Neural cell (in vitro differentiated cells): ENCODE measurements at regions not wholly inside any gene's neighbourhood (a gene's known extent, or its start where the extent isn't known, plus 50 kb on each side); places are given as distances from the start of the nearest gene placed in this dataset.

Experiments
- H2AFZ ChIP-seq: fragments of 200-600, 300-800 bp; sonication (generic), shearing (Covaris generic); 2 replicates; pipeline ENCODE4 v1.6.0; 2014; ENCODE audit warnings: low read depth, mild to moderate bottlenecking, antibody characterized with exemption, low read length, moderate library complexity
- H3F3A ChIP-seq: fragments of 200-600 bp; shearing (Covaris generic); 2 replicates; pipeline ENCODE4 v1.6.1; 2016; ENCODE audit warnings: mild to moderate bottlenecking, moderate library complexity, mixed read lengths, antibody characterized with exemption, low read length; ENCODE audit not compliant: insufficient read depth, poor library complexity, severe bottlenecking
- H3K27ac ChIP-seq: fragments of 200-600, 300-800 bp; sonication (generic), shearing (Covaris generic); 2 replicates; pipeline ENCODE4 v1.5.1; 2014; ENCODE audit warnings: mild to moderate bottlenecking, low read length, moderate library complexity
- H3K27me3 ChIP-seq: fragments of 300-800, 200-600 bp; sonication (generic), shearing (Covaris generic); 2 replicates; pipeline ENCODE4 v1.6.0; 2014; ENCODE audit warnings: mild to moderate bottlenecking, low read depth, low read length, moderate library complexity; ENCODE audit not compliant: insufficient read depth
- H3K36me3 ChIP-seq: fragments of 300-800, 200-600 bp; sonication (generic), shearing (Covaris generic); 2 replicates; pipeline ENCODE4 v1.5.1; 2014; ENCODE audit warnings: mild to moderate bottlenecking, antibody characterized with exemption, low read length, moderate library complexity; ENCODE audit not compliant: insufficient read depth
- H3K4me2 ChIP-seq: fragments of 300-800, 200-600 bp; sonication (generic), shearing (Covaris generic); 2 replicates; pipeline ENCODE4 v1.6.0; 2014; ENCODE audit warnings: mild to moderate bottlenecking, low read length
- H3K4me3 ChIP-seq: fragments of 300-800, 200-600 bp; sonication (generic), shearing (Covaris generic); 2 replicates; pipeline ENCODE4 v1.5.1; 2014; ENCODE audit warnings: mild to moderate bottlenecking, low read length, moderate library complexity
- H3K79me2 ChIP-seq: fragments of 200-600 bp; shearing (Covaris generic); replicated peaks from 2 replicates; pipeline ENCODE4 v1.6.0; 2014; ENCODE audit warnings: mild to moderate bottlenecking, low read length, moderate library complexity; ENCODE audit not compliant: insufficient read depth
- H3K9ac ChIP-seq: fragments of 300-800, 200-600 bp; sonication (generic), shearing (Covaris generic); 2 replicates; pipeline ENCODE4 v1.6.1; 2016; ENCODE audit warnings: mild to moderate bottlenecking, low read length, mixed read lengths
- H3K9me2 ChIP-seq: fragments of 200-600 bp; shearing (Covaris generic); 2 replicates; pipeline ENCODE4 v1.6.1; 2016; ENCODE audit warnings: mild to moderate bottlenecking, low read length, mixed read lengths; ENCODE audit not compliant: insufficient read depth
- H3K9me3 ChIP-seq: fragments of 200-600, 300-800 bp; sonication (generic), shearing (Covaris generic); 2 replicates; pipeline ENCODE4 v1.6.1; 2016; ENCODE audit warnings: mild to moderate bottlenecking, mixed run types, low read length, moderate library complexity, mixed read lengths
- H4K20me1 ChIP-seq: fragments of 200-600 bp; shearing (Covaris generic); 2 replicates; pipeline ENCODE4 v1.6.1; 2016; ENCODE audit warnings: mild to moderate bottlenecking, mixed run types; ENCODE audit not compliant: insufficient read depth
- CTCF ChIP-seq: fragments of 450-650 bp; IDR thresholded peaks from 2 replicates; pipeline ENCODE4 v1.5.1; 2014; ENCODE audit warnings: antibody characterized with exemption, mild to moderate bottlenecking, moderate library complexity; ENCODE audit not compliant: poor library complexity, severe bottlenecking
- EP300 ChIP-seq: fragments of 450-650 bp; conservative IDR thresholded peaks from 2 replicates; pipeline ENCODE4 v1.6.1; 2014; ENCODE audit warnings: antibody characterized with exemption, mild to moderate bottlenecking, moderate library complexity; ENCODE audit not compliant: poor library complexity, severe bottlenecking
- EZH2 ChIP-seq: fragments of 200-600, 300-800 bp; shearing (Covaris generic), sonication (generic); IDR thresholded peaks from 2 replicates; pipeline ENCODE4 v1.6.1; 2014; ENCODE audit warnings: antibody characterized with exemption, low read length, borderline replicate concordance, mild to moderate bottlenecking; ENCODE audit not compliant: insufficient read depth, poor library complexity, severe bottlenecking
- MXI1 ChIP-seq: fragments of 450-650 bp; conservative IDR thresholded peaks from 2 replicates; pipeline ENCODE4 v1.6.1; 2014; ENCODE audit warnings: antibody characterized with exemption, mild to moderate bottlenecking; ENCODE audit not compliant: poor library complexity, severe bottlenecking
- POLR2AphosphoS5 ChIP-seq: IDR thresholded peaks from 2 replicates; pipeline ENCODE4 v1.6.1; 2012
- RAD21 ChIP-seq: fragments of 450-650 bp; conservative IDR thresholded peaks from 2 replicates; pipeline ENCODE4 v1.6.1; 2014; ENCODE audit warnings: antibody characterized with exemption, mild to moderate bottlenecking, moderate library complexity
- REST ChIP-seq: IDR thresholded peaks from 2 replicates; pipeline ENCODE4 v1.6.1; 2012; ENCODE audit warnings: borderline replicate concordance
- SMC3 ChIP-seq: fragments of 450-650 bp; conservative IDR thresholded peaks from 2 replicates; pipeline ENCODE4 v1.6.1; 2014; ENCODE audit warnings: antibody characterized with exemption, mild to moderate bottlenecking, moderate library complexity; ENCODE audit not compliant: poor library complexity
- TAF1 ChIP-seq: IDR thresholded peaks from 2 replicates; pipeline ENCODE4 v1.6.1; 2012; ENCODE audit warnings: low read depth

- no peak overlapping the region for H2AFZ ChIP-seq
- no peak overlapping the region for H3K4me2 ChIP-seq
- no peak overlapping the region for H3K27ac ChIP-seq
- no peaks in the 10 kb centered on the region for H3K79me2 ChIP-seq
- no peak for TF ChIP-seq CTCF
- TF ChIP-seq EZH2 = no peak
- TF ChIP-seq RAD21 = no peak
- TF ChIP-seq SMC3 = no peak
- TF ChIP-seq REST = no peak
- TF ChIP-seq POLR2AphosphoS5 = no peak
- TF ChIP-seq EP300 = no peak
- no peak for TF ChIP-seq MXI1
- TF ChIP-seq TAF1 = no peak
- H3K9ac ChIP-seq = no peak overlapping the region
- no peaks in the 10 kb centered on the region for H3K9me3 ChIP-seq
- no peaks in the 10 kb centered on the region for H3K36me3 ChIP-seq
- no peaks in the 10 kb centered on the region for H4K20me1 ChIP-seq
- H3K4me3 ChIP-seq = no peak overlapping the region
- H3K27me3 ChIP-seq = no peaks in the 10 kb centered on the region
- H3F3A ChIP-seq = no peaks in the 10 kb centered on the region
- no peaks in the 10 kb centered on the region for H3K9me2 ChIP-seq
Observed at GRCh38 chr2:217739741-217740140, 263.1 kb downstream of the TNS1 start.

GRCh38 chr2:217738061-217738460 is 264.7 kb downstream of the TNS1 start:
- Histone ChIP-seq H3K27ac (no peak overlapping the region), H3K4me3 (no peak overlapping the region), H4K20me1 (no peaks in the 10 kb centered on the region), H3K9me3 (no peaks in the 10 kb centered on the region), H3F3A (no peaks in the 10 kb centered on the region), H3K4me2 (no peak overlapping the region), H2AFZ (no peak overlapping the region), H3K9me2 (no peaks in the 10 kb centered on the region), H3K27me3 (no peaks in the 10 kb centered on the region), H3K79me2 (no peaks in the 10 kb centered on the region), H3K36me3 (no peaks in the 10 kb centered on the region), H3K9ac (no peak overlapping the region)
- TF ChIP-seq EZH2 (no peak), MXI1 (no peak), RAD21 (no peak), CTCF (no peak), POLR2AphosphoS5 (no peak), SMC3 (no peak), TAF1 (no peak), EP300 (no peak), REST (no peak)
